ENCODE measurements at regions not wholly inside any gene's neighbourhood (a gene's known extent, or its start where the extent isn't known, plus 50 kb on each side); places are given as distances from the start of the nearest gene placed in this dataset.

DNA sequence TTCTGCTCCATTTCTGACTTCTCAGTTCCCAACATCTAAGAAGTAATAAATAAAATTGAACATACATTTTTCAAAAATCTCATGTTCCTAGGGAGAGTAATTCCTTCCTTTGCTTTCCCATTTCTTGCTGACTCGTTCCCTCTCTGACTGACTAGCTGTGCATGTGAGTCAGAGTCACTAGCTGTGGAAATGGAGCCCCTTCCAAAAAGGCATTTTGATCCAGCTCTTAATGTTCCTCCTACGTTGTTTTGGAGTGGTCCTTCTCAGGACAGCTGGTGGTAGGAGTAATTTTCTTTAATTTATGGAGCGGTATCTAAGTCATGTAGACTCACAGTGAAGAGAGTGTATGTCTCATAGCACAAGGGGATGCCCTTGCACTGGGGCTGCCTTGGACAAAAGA is 460.2 kb downstream of the GADD45G start:
- H3K36me3 ChIP-seq (ENCODE audit: insufficient read depth, low read length, poor library complexity, severe bottlenecking), result no peaks in the 10 kb centered on the region
- no peaks in the 10 kb centered on the region for H3K9me3 ChIP-seq (ENCODE audit: low read depth, low read length, poor library complexity, severe bottlenecking)
- CTCF ChIA-PET, result no interaction called here
- no peak for TF ChIP-seq CTCF (conservative IDR thresholded peaks at IDR 0.05; ENCODE audit: low read depth, low read length)
- POLR2A ChIA-PET (ENCODE audit: low non-redundant PET), result no interaction called here
- H3K4me3 ChIP-seq (ENCODE audit: low read depth, low read length, poor library complexity, severe bottlenecking), result no peak overlapping the region
- no TSS peak for BruUV-seq (replicated peaks)
- no peak for DNase-seq (ENCODE audit: low spot score)
- no peak overlapping the region for H3K27ac ChIP-seq (ENCODE audit: low read depth, low read length, poor library complexity, severe bottlenecking)
- intact Hi-C loops (cut with micrococcal nuclease; ENCODE audit: unreplicated experiment), result no loop called here
- no peaks in the 10 kb centered on the region for H3K27me3 ChIP-seq (replicated peaks; ENCODE audit: insufficient read depth, low read depth, low read length, poor library complexity)
- no peaks in the 10 kb centered on the region for H3K4me1 ChIP-seq (ENCODE audit: insufficient read depth, low read length, poor library complexity, severe bottlenecking)

GRCh38 chr9:90065851-90066250 is 461.0 kb downstream of the GADD45G start:
- Histone ChIP-seq H3K9me3 (ENCODE audit: low read depth, low read length, poor library complexity, severe bottlenecking) (no peaks in the 10 kb centered on the region), H3K4me3 (ENCODE audit: low read depth, low read length, poor library complexity, severe bottlenecking) (no peak overlapping the region), H3K27ac (ENCODE audit: low read depth, low read length, poor library complexity, severe bottlenecking) (no peak overlapping the region), H3K4me1 (ENCODE audit: insufficient read depth, low read length, poor library complexity, severe bottlenecking) (no peaks in the 10 kb centered on the region), H3K27me3 (replicated peaks; ENCODE audit: insufficient read depth, low read depth, low read length, poor library complexity) (no peaks in the 10 kb centered on the region), H3K36me3 (ENCODE audit: insufficient read depth, low read length, poor library complexity, severe bottlenecking) (no peaks in the 10 kb centered on the region)
- intact Hi-C loops (cut with micrococcal nuclease; ENCODE audit: unreplicated experiment), result no loop called here
- BruUV-seq (replicated peaks), result no TSS peak
- no peak for TF ChIP-seq CTCF (conservative IDR thresholded peaks at IDR 0.05; ENCODE audit: low read depth, low read length)
- TF ChIP-seq EZH2 (IDR thresholded peaks at IDR 0.05; ENCODE audit: borderline replicate concordance, low read depth, low read length, poor library complexity, severe bottlenecking), result no peak
- no peak for DNase-seq (ENCODE audit: low spot score)
- POLR2A ChIA-PET (ENCODE audit: low non-redundant PET), result no interaction called here
- CTCF ChIA-PET, result no interaction called here

DNA sequence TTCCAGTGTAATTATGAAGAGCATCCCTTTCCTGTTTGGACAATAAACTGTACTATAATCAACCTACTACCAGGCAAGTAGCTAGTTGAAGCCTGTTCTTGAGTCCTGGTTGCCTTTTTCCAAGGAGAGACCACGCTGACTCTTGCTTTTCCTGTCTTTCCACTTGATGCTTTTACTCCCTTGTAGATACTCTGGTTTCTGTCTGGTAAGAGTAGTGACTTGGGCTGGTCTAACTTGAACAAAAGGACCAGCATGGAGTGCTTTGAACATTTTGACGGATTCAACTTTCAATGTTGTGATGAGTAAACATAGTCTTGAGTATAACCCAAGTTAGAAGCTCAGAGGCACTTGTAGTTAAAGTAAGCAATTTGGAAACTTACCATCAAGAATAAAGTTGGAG is 464.3 kb downstream of the GADD45G start:
- Histone ChIP-seq H3K4me3 (ENCODE audit: low read depth, low read length, poor library complexity, severe bottlenecking) (no peak overlapping the region), H3K27me3 (replicated peaks; ENCODE audit: insufficient read depth, low read depth, low read length, poor library complexity) (no peaks in the 10 kb centered on the region), H3K9me3 (ENCODE audit: low read depth, low read length, poor library complexity, severe bottlenecking) (no peaks in the 10 kb centered on the region), H3K36me3 (ENCODE audit: insufficient read depth, low read length, poor library complexity, severe bottlenecking) (no peaks in the 10 kb centered on the region), H3K4me1 (ENCODE audit: insufficient read depth, low read length, poor library complexity, severe bottlenecking) (no peaks in the 10 kb centered on the region), H3K27ac (ENCODE audit: low read depth, low read length, poor library complexity, severe bottlenecking) (no peak overlapping the region)
- POLR2A ChIA-PET (ENCODE audit: low non-redundant PET), result no interaction called here
- BruUV-seq (replicated peaks), result no TSS peak
- DNase-seq (ENCODE audit: low spot score), result no peak
- intact Hi-C loops (cut with micrococcal nuclease; ENCODE audit: unreplicated experiment), result no loop called here
- no peak for TF ChIP-seq CTCF (conservative IDR thresholded peaks at IDR 0.05; ENCODE audit: low read depth, low read length)
- TF ChIP-seq EZH2 (IDR thresholded peaks at IDR 0.05; ENCODE audit: borderline replicate concordance, low read depth, low read length, poor library complexity, severe bottlenecking), result no peak
- CTCF ChIA-PET, result no interaction called here
